ENCODE measurements at regions not wholly inside any gene's neighbourhood (a gene's known extent, or its start where the extent isn't known, plus 50 kb on each side); places are given as distances from the start of the nearest gene placed in this dataset.
"Not testable (repeated sequence)": the region's sequence is repeated elsewhere in the genome, so short reads cannot be mapped to it uniquely, and the experiment has no call there.

DNA sequence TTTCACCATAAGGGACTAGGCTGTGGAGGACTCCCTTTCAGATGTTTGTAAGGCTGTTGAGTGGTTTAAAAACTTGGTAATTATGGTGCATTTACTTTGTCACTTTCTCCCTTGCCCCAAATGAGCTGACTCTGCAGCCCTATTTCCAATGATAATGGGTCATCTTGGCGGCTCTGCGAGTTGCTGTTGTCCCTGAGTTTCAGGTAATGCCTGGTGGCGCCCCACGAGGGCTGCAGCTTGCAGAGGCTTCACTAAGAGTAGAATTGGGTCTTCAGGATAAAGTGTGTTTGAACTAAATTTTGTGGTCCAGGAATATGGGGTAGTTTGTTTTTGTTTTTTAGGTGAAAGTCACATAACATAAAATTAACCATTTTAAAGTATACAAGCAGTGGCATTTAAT is 450.1 kb upstream of the CFAP20DC start:
- Histone ChIP-seq H3K4me1 (ENCODE audit: insufficient read depth, poor library complexity, severe bottlenecking) (no peaks in the 10 kb centered on the region), H3K9me3 (ENCODE audit: severe bottlenecking) (no peaks in the 10 kb centered on the region), H3K36me3 (ENCODE audit: low read depth) (no peaks in the 10 kb centered on the region), H3K27ac (ENCODE audit: poor library complexity, severe bottlenecking) (no peak overlapping the region), H3K4me3 (ENCODE audit: severe bottlenecking) (no peak overlapping the region), H3K27me3 (ENCODE audit: insufficient read depth, poor library complexity, severe bottlenecking) (no peaks in the 10 kb centered on the region)
- no peak for DNase-seq (ENCODE audit: low spot score)
- no peak for TF ChIP-seq CTCF (IDR thresholded peaks at IDR 0.05; ENCODE audit: poor library complexity, severe bottlenecking)
- no peak for ATAC-seq (ENCODE audit: low read depth)

- no peaks in the 10 kb centered on the region for H3K9me3 ChIP-seq (ENCODE audit: severe bottlenecking)
- DNase-seq (ENCODE audit: low spot score), result no peak
- H3K36me3 ChIP-seq (ENCODE audit: low read depth), result no peaks in the 10 kb centered on the region
- no peak overlapping the region for H3K4me3 ChIP-seq (ENCODE audit: severe bottlenecking)
- H3K27ac ChIP-seq (ENCODE audit: poor library complexity, severe bottlenecking), result no peak overlapping the region
- no peak for TF ChIP-seq CTCF (IDR thresholded peaks at IDR 0.05; ENCODE audit: poor library complexity, severe bottlenecking)
- H3K4me1 ChIP-seq (ENCODE audit: insufficient read depth, poor library complexity, severe bottlenecking), result no peaks in the 10 kb centered on the region
- ATAC-seq (ENCODE audit: low read depth), result no peak
- H3K27me3 ChIP-seq (ENCODE audit: insufficient read depth, poor library complexity, severe bottlenecking), result no peaks in the 10 kb centered on the region
Observed at GRCh38 chr3:59499000-59499399, 449.2 kb upstream of the CFAP20DC start.

DNA sequence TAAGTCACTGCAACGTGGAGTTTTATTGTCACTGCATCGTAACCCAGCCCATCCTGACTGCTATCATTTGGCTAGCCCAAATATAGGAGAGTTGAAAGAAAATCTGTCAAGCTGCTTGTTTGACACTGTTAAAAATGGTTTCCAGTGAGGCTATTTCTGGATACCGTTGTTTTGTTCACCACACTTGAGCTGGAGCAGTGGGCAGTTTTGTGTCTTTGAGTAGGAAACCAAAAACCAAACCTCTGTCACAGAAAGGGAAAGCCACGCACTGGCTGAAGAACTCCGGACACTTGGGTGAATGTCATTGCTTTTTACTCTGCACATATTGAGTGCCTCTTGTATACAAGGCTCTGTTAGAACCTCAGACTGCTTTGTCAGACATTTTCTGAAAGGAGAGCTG is 446.4 kb upstream of the CFAP20DC start:
- TF ChIP-seq CTCF (IDR thresholded peaks at IDR 0.05; ENCODE audit: poor library complexity, severe bottlenecking), result no peak
- Histone ChIP-seq H3K4me3 (ENCODE audit: severe bottlenecking) (no peak overlapping the region), H3K9me3 (ENCODE audit: severe bottlenecking) (no peaks in the 10 kb centered on the region), H3K4me1 (ENCODE audit: insufficient read depth, poor library complexity, severe bottlenecking) (no peaks in the 10 kb centered on the region), H3K36me3 (ENCODE audit: low read depth) (no peaks in the 10 kb centered on the region), H3K27ac (ENCODE audit: poor library complexity, severe bottlenecking) (no peak overlapping the region), H3K27me3 (ENCODE audit: insufficient read depth, poor library complexity, severe bottlenecking) (no peaks in the 10 kb centered on the region)
- no peak for DNase-seq (ENCODE audit: low spot score)
- ATAC-seq (ENCODE audit: low read depth), result no peak

- ATAC-seq (ENCODE audit: low read depth); H3K4me1 ChIP-seq (ENCODE audit: insufficient read depth, poor library complexity, severe bottlenecking); DNase-seq (ENCODE audit: low spot score); H3K27ac ChIP-seq (ENCODE audit: poor library complexity, severe bottlenecking); H3K36me3 ChIP-seq (ENCODE audit: low read depth); H3K27me3 ChIP-seq (ENCODE audit: insufficient read depth, poor library complexity, severe bottlenecking); H3K4me3 ChIP-seq (ENCODE audit: severe bottlenecking); H3K9me3 ChIP-seq (ENCODE audit: severe bottlenecking): not testable (repeated sequence)
Observed at GRCh38 chr3:59494969-59495368, 445.1 kb upstream of the CFAP20DC start.

DNA sequence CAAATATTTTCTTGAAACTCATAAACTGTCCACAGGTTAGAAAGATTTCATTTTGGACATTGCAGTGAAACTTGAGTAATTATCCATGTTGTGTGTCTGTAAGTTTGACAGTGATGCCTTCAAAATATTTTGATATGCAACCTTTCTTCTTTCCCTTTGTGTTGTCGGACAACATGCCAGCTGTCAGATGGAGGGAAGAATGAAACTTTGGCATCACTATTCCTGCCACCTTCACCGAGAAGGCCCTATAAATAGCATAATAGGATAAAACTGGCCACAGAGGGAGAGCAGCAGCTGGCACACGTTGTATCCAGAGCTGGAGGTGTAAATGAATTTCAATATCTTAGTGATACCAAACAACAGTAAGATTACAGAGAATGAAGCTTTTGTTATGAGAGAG is 436.7 kb upstream of the CFAP20DC start:
- Histone ChIP-seq H3K27me3 (ENCODE audit: insufficient read depth, poor library complexity, severe bottlenecking) (no peaks in the 10 kb centered on the region), H3K27ac (ENCODE audit: poor library complexity, severe bottlenecking) (no peak overlapping the region), H3K36me3 (ENCODE audit: low read depth) (no peaks in the 10 kb centered on the region), H3K4me3 (ENCODE audit: severe bottlenecking) (no peak overlapping the region), H3K9me3 (ENCODE audit: severe bottlenecking) (no peaks in the 10 kb centered on the region), H3K4me1 (ENCODE audit: insufficient read depth, poor library complexity, severe bottlenecking) (peaks cover 11% of the 10 kb centered on the region)
- no peak for TF ChIP-seq CTCF (IDR thresholded peaks at IDR 0.05; ENCODE audit: poor library complexity, severe bottlenecking)
- DNase-seq (ENCODE audit: low spot score) (no peak), ATAC-seq (ENCODE audit: low read depth) (no peak)

Measured in RWPE2 (cell line).